Liver (tissue), 8 donors: ENCODE measurements at regions not wholly inside any gene's neighbourhood (a gene's known extent, or its start where the extent isn't known, plus 50 kb on each side); places are given as distances from the start of the nearest gene placed in this dataset.

Experiments used
- DNase-seq: peaks from one replicate; pipeline ENCODE4 v3.0.0-alpha.2; 2017; ENCODE audit warnings: low spot score
- H3K27ac ChIP-seq, 2 donors: one replicate each; pipeline ENCODE4 v1.7.0; 2013; ENCODE audit warnings: inconsistent platforms in 2 of 2, low read length in 2 of 2, control low read depth in 1 of 2, low read depth in 1 of 2, mild to moderate bottlenecking in 1 of 2
- H3K27me3 ChIP-seq, 4 donors: one replicate each; pipeline versions ENCODE4 v1.6.1 to v1.7.0; 2013; ENCODE audit warnings: low read length in 3 of 4, inconsistent platforms in 1 of 4, mild to moderate bottlenecking in 1 of 4, moderate library complexity in 1 of 4; ENCODE audit not compliant: control insufficient read depth in 4 of 4, insufficient read depth in 4 of 4
- H3K36me3 ChIP-seq, 4 donors: one replicate each; pipeline versions ENCODE4 v1.6.1 to v1.7.0; 2013; ENCODE audit warnings: low read length in 3 of 4, mild to moderate bottlenecking in 3 of 4, low read depth in 1 of 4, moderate library complexity in 1 of 4; ENCODE audit not compliant: control insufficient read depth in 4 of 4, insufficient read depth in 3 of 4
- H3K4me1 ChIP-seq, 4 donors: one replicate each; pipeline versions ENCODE4 v1.6.1 to v1.7.0; 2013; ENCODE audit warnings: low read length in 3 of 4, mild to moderate bottlenecking in 3 of 4, moderate library complexity in 1 of 4; ENCODE audit not compliant: control insufficient read depth in 4 of 4, insufficient read depth in 4 of 4
- H3K4me3 ChIP-seq, 3 donors: one replicate each; pipeline versions ENCODE4 v1.6.1 to v1.7.0; 2013; ENCODE audit warnings: low read length in 3 of 3, control low read depth in 1 of 3, low read depth in 1 of 3, mild to moderate bottlenecking in 1 of 3
- H3K9ac ChIP-seq, 2 donors: one replicate each; pipeline ENCODE4 v1.7.0; 2013; ENCODE audit warnings: low read length in 2 of 2, mild to moderate bottlenecking in 2 of 2, moderate library complexity in 2 of 2, control low read depth in 1 of 2, low read depth in 1 of 2
- H3K9me3 ChIP-seq, 4 donors: one replicate each; pipeline versions ENCODE4 v1.6.1 to v1.7.0; 2013; ENCODE audit warnings: low read length in 3 of 4; ENCODE audit not compliant: control insufficient read depth in 4 of 4
- ATF3 ChIP-seq: IDR thresholded peaks from 2 replicates; pipeline ENCODE4 v1.6.1; 2016; ENCODE audit warnings: antibody characterized with exemption
- EGR1 ChIP-seq, 2 donors: IDR thresholded peaks; 2 replicates each; pipeline ENCODE4 v1.6.1; 2016 to 2018; ENCODE audit warnings: antibody characterized with exemption in 2 of 2, low read depth in 2 of 2
- FOXA1 ChIP-seq: IDR thresholded peaks from 2 replicates; pipeline ENCODE4 v1.6.1; 2016; ENCODE audit warnings: antibody characterized with exemption
- FOXA2 ChIP-seq: IDR thresholded peaks from 2 replicates; pipeline ENCODE4 v1.6.1; 2016; ENCODE audit warnings: antibody characterized with exemption
- GABPA ChIP-seq, 2 donors: IDR thresholded peaks in 1 of 2; conservative IDR thresholded peaks in 1 of 2; 2 replicates each; pipeline ENCODE4 v1.6.1; 2016; ENCODE audit warnings: antibody characterized with exemption in 2 of 2, mild to moderate bottlenecking in 1 of 2, moderate library complexity in 1 of 2
- HNF4A ChIP-seq, 2 donors: conservative IDR thresholded peaks; 2 replicates each; pipeline ENCODE4 v1.6.1; 2016; ENCODE audit warnings: antibody characterized with exemption in 2 of 2, mild to moderate bottlenecking in 2 of 2
- HNF4G ChIP-seq: IDR thresholded peaks from 2 replicates; pipeline ENCODE4 v1.6.1; 2016; ENCODE audit warnings: antibody characterized with exemption
- JUND ChIP-seq, 2 donors: IDR thresholded peaks; 2 replicates each; pipeline ENCODE4 v1.6.1; 2016; ENCODE audit warnings: antibody characterized with exemption in 2 of 2
- MAX ChIP-seq: IDR thresholded peaks from 2 replicates; pipeline ENCODE4 v1.6.1; 2016; ENCODE audit warnings: antibody characterized with exemption
- NR2F2 ChIP-seq: IDR thresholded peaks from 2 replicates; pipeline ENCODE4 v1.6.1; 2016; ENCODE audit warnings: antibody characterized with exemption
- RAD21 ChIP-seq, 2 donors: IDR thresholded peaks; 2 replicates each; pipeline ENCODE4 v1.6.1; 2016; ENCODE audit warnings: antibody characterized with exemption in 2 of 2, mild to moderate bottlenecking in 2 of 2
- REST ChIP-seq: IDR thresholded peaks from 2 replicates; pipeline ENCODE4 v1.6.1; 2016; ENCODE audit warnings: antibody characterized with exemption, mild to moderate bottlenecking
- RXRA ChIP-seq, 2 donors: IDR thresholded peaks; 2 replicates each; pipeline ENCODE4 v1.6.1; 2017 to 2018; ENCODE audit warnings: antibody characterized with exemption in 2 of 2, mild to moderate bottlenecking in 1 of 2
- SP1 ChIP-seq: IDR thresholded peaks from 2 replicates; pipeline ENCODE4 v1.6.1; 2018; ENCODE audit warnings: antibody characterized with exemption, mild to moderate bottlenecking
- TAF1 ChIP-seq: conservative IDR thresholded peaks from 2 replicates; pipeline ENCODE4 v1.6.1; 2016; ENCODE audit warnings: antibody characterized with exemption, mild to moderate bottlenecking
- YY1 ChIP-seq: IDR thresholded peaks from 2 replicates; pipeline ENCODE4 v1.6.1; 2016; ENCODE audit warnings: antibody characterized with exemption, mild to moderate bottlenecking
- WGBS: extraction: QIAGEN DNeasy Blood & Tissue Kit; methylation state at CpG from one replicate; pipeline ENCODE4 v1.1.7; 2013; 5-methylcytosine and 5-hydroxymethylcytosine counted together
- TF ChIP-seq, protein P1 (sequence below): fragments of 150-350 bp; IDR thresholded peaks from 2 replicates; pipeline ENCODE4 v1.5.1; 2017; ENCODE audit warnings: improper control_type of control experiment, low read depth, low read length; ENCODE audit not compliant: missing input control
- donor health status: healthy.
- donor health status: healthy.
- donor health status: healthy.
- donor health status: healthy.
- donor health status: healthy.

- no peak overlapping the region for H3K4me3 ChIP-seq
- TF ChIP-seq YY1, result no peak
- TF ChIP-seq, protein P1, sequence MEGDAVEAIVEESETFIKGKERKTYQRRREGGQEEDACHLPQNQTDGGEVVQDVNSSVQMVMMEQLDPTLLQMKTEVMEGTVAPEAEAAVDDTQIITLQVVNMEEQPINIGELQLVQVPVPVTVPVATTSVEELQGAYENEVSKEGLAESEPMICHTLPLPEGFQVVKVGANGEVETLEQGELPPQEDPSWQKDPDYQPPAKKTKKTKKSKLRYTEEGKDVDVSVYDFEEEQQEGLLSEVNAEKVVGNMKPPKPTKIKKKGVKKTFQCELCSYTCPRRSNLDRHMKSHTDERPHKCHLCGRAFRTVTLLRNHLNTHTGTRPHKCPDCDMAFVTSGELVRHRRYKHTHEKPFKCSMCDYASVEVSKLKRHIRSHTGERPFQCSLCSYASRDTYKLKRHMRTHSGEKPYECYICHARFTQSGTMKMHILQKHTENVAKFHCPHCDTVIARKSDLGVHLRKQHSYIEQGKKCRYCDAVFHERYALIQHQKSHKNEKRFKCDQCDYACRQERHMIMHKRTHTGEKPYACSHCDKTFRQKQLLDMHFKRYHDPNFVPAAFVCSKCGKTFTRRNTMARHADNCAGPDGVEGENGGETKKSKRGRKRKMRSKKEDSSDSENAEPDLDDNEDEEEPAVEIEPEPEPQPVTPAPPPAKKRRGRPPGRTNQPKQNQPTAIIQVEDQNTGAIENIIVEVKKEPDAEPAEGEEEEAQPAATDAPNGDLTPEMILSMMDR, result no peak
- TF ChIP-seq EGR1 (IDR thresholded peaks at IDR 0.05; ENCODE audit: low read depth in 2 of 2), result no peak
- no peak for TF ChIP-seq NR2F2
- TF ChIP-seq GABPA (IDR thresholded peaks at IDR 0.05 in 1 of 2, conservative IDR thresholded peaks at IDR 0.05 in 1 of 2), result no peak
- TF ChIP-seq REST, result no peak
- TF ChIP-seq FOXA1, result no peak
- TF ChIP-seq TAF1, result no peak
- TF ChIP-seq JUND (IDR thresholded peaks at IDR 0.05), result no peak
- TF ChIP-seq HNF4G, result no peak
- no peak for TF ChIP-seq ATF3
- no peak for TF ChIP-seq SP1
- H3K9ac ChIP-seq, result no peak overlapping the region
- DNase-seq, result no peak
- no peaks in the 10 kb centered on the region for H3K4me1 ChIP-seq
- no peaks in the 10 kb centered on the region for H3K9me3 ChIP-seq
- no peaks in the 10 kb centered on the region for H3K27me3 ChIP-seq
- WGBS, result 68% methylated on average over 5 of the region's 5 CpGs
- no peak overlapping the region for H3K27ac ChIP-seq
- H3K36me3 ChIP-seq, result no peaks in the 10 kb centered on the region
Observed at GRCh38 chr17:51401279-51401678, 140.9 kb downstream of the UTP18 start.

DNA sequence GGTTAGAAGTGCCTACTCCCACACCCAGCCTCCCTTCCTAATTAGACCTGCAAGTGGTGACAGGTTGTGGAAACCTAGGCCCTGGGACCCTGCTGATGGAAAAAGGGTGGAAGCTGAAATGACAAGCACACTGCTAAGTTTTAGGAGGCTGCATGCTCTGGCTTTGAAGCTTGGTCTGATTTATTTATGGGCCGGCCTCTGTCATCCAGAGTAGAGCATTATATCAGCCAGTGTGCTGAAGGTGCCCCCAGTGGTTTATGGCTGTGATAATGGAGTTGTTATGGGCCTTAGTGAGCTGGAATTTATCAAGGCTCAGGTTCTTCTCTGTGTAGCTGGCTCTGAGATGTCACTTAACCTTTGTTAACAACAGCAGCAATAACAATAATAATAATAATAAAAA lies 142.6 kb downstream of the UTP18 start:
- H3K27me3 ChIP-seq, result no peaks in the 10 kb centered on the region
- no peak for TF ChIP-seq FOXA1
- TF ChIP-seq RAD21 (IDR thresholded peaks at IDR 0.05), result no peak
- no peak for DNase-seq
- no peak overlapping the region for H3K27ac ChIP-seq
- H3K9ac ChIP-seq, result no peak overlapping the region
- no peak overlapping the region for H3K4me3 ChIP-seq
- no peaks in the 10 kb centered on the region for H3K36me3 ChIP-seq
- no peaks in the 10 kb centered on the region for H3K9me3 ChIP-seq
- 89% methylated on average over 1 of the region's 1 CpG for WGBS
- H3K4me1 ChIP-seq, result no peaks in the 10 kb centered on the region

DNA sequence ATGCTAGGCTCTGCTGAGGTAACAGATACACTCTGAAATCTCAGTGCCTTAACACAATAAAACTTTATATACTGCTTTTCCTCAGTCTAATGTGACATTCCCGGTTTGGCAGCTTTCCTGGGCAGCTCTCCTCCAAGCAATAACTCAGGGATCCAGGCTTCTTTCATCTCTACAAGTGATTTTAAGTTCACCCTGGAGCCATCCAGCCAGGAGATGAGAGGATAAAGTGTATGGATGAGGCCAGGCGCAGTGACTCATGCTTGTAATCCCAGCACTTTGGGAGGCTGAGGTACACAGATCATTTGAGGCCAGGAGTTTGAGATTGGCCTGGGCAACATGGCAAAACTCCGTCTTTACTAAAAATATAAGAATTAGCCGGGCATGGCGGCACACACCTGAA lies 147.2 kb downstream of the UTP18 start:
- 94% methylated on average over 5 of the region's 5 CpGs for WGBS
- H3K27me3 ChIP-seq, result no peaks in the 10 kb centered on the region
- no peak overlapping the region for H3K27ac ChIP-seq
- no peaks in the 10 kb centered on the region for H3K9me3 ChIP-seq
- no peaks in the 10 kb centered on the region for H3K4me1 ChIP-seq
- no peak overlapping the region for H3K9ac ChIP-seq
- no peak for DNase-seq
- H3K36me3 ChIP-seq, result no peaks in the 10 kb centered on the region
- H3K4me3 ChIP-seq, result no peak overlapping the region
- TF ChIP-seq HNF4A (conservative IDR thresholded peaks at IDR 0.05), result no peak
- no peak for TF ChIP-seq TAF1
- TF ChIP-seq FOXA2, result no peak
- TF ChIP-seq, protein P1, result no peak
- no peak for TF ChIP-seq RXRA (IDR thresholded peaks at IDR 0.05)
- no peak for TF ChIP-seq ATF3
- no peak for TF ChIP-seq HNF4G
- TF ChIP-seq SP1, result no peak
- TF ChIP-seq MAX, result no peak
- no peak for TF ChIP-seq FOXA1
